K562 (cell line): ENCODE measurements at regions not wholly inside any gene's neighbourhood (a gene's known extent, or its start where the extent isn't known, plus 50 kb on each side); places are given as distances from the start of the nearest gene placed in this dataset.

Experiments
- ATAC-seq: fragments of 200-7000 bp; cut with Tn5 transposase; 3 replicates; pipeline ENCODE4 v1.9.1; 2020; ENCODE audit warnings: moderate library complexity
- BruUV-seq: library from RNA; stranded (reverse); fragments of 400-500 nt; replicated peaks from 2 replicates; lab custom pipeline; 2021; lab: Mats Ljungman, UMichigan
- CTCF ChIA-PET: fragments of 300-600 bp; formaldehyde crosslinking; extraction: SDS; loops from one replicate; lab custom pipeline; 2021; ENCODE audit warnings: low intra/inter-chr PET ratio; lab: Yijun Ruan, JAX
- POLR2A ChIA-PET: fragments of 300-600, 350-650 bp; sonication (Branson Sonifier 250); formaldehyde crosslinking; extraction: SDS; loops from one replicate; lab custom pipeline; 2021; ENCODE audit warnings: antibody characterized with exemption, inconsistent platforms; lab: Yijun Ruan, JAX
- DNase-seq, 4 experiments: peaks; one replicate each; pipeline versions ENCODE4 v3.0.0 to v3.0.0-alpha.2; 2011 to 2018; ENCODE audit warnings: low spot score in 3 of 4, mixed read lengths in 3 of 4; ENCODE audit errors: extremely low read depth in 1 of 4
- FAIRE-seq: peaks from 2 replicates; lab custom pipeline; 2011; peaks lifted over from hg19 to GRCh38; lab: Jason Lieb, UNC
- H2AFZ ChIP-seq: 2 replicates; pipeline ENCODE4 v1.6.0; 2011; ENCODE audit warnings: low read depth, low read length, control low read depth, inconsistent platforms
- H3K27ac ChIP-seq: fragments of 200-600 bp; 3 replicates; pipeline ENCODE4 v1.8.0; 2011; ENCODE audit warnings: low read depth, mild to moderate bottlenecking, control low read depth, inconsistent platforms, low read length, moderate library complexity, mixed read lengths; ENCODE audit errors: extremely low read depth
- H3K27me3 ChIP-seq, 2 experiments: fragments of 300-600 bp in 1 of 2; 2 replicates in 1 of 2; 3 replicates in 1 of 2; pipeline versions ENCODE4 v1.6.0 to v1.8.0; 2011; ENCODE audit warnings: inconsistent platforms in 2 of 2, low read length in 2 of 2, mild to moderate bottlenecking in 1 of 2, mixed read lengths in 1 of 2, moderate library complexity in 1 of 2; ENCODE audit not compliant: control insufficient read depth in 2 of 2, insufficient read depth in 2 of 2
- H3K36me3 ChIP-seq: fragments of 300-600 bp; 3 replicates; pipeline ENCODE4 v1.8.0; 2011; ENCODE audit warnings: mild to moderate bottlenecking, low read length, inconsistent platforms; ENCODE audit not compliant: control insufficient read depth, insufficient read depth
- H3K4me1 ChIP-seq, 2 experiments: fragments of 200-600 bp in 1 of 2; replicated peaks in 1 of 2; 2 replicates in 1 of 2; 3 replicates in 1 of 2; pipeline versions ENCODE4 v1.5.1 to v1.8.0; 2011; ENCODE audit warnings: inconsistent platforms in 2 of 2, low read length in 2 of 2, mild to moderate bottlenecking in 1 of 2, mixed read lengths in 1 of 2, moderate library complexity in 1 of 2; ENCODE audit not compliant: control insufficient read depth in 2 of 2, insufficient read depth in 2 of 2
- H3K4me2 ChIP-seq: 2 replicates; pipeline ENCODE4 v1.6.1; 2011; ENCODE audit warnings: low read length, control low read depth, inconsistent platforms, mixed read lengths; ENCODE audit not compliant: insufficient read depth
- H3K4me3 ChIP-seq: fragments of 200-600 bp; sonication (generic), shearing (Covaris generic); 2 replicates; pipeline ENCODE4 v1.5.1; 2016; ENCODE audit warnings: control low read depth, inconsistent platforms
- H3K79me2 ChIP-seq: fragments of 200-600 bp; 3 replicates; pipeline ENCODE4 v1.8.0; 2011; ENCODE audit warnings: low read length, inconsistent platforms; ENCODE audit not compliant: control insufficient read depth, insufficient read depth
- H3K9ac ChIP-seq, 2 experiments: 2 replicates each; pipeline versions ENCODE4 v1.6.0 to v1.6.1; 2011; ENCODE audit warnings: low read depth in 2 of 2, low read length in 2 of 2, control low read depth in 1 of 2, inconsistent platforms in 1 of 2, mild to moderate bottlenecking in 1 of 2, mixed read lengths in 1 of 2; ENCODE audit not compliant: insufficient read depth in 1 of 2
- H3K9me1 ChIP-seq: one replicate; pipeline ENCODE4 v1.6.0; 2011; ENCODE audit warnings: inconsistent platforms, mild to moderate bottlenecking, low read length, moderate library complexity; ENCODE audit not compliant: control insufficient read depth, insufficient read depth
- H3K9me3 ChIP-seq: replicated peaks from 2 replicates; pipeline ENCODE4 v1.5.1; 2011; ENCODE audit warnings: low read depth, low read length, inconsistent platforms; ENCODE audit not compliant: control insufficient read depth, insufficient read depth
- H4K20me1 ChIP-seq: replicated peaks from 2 replicates; pipeline ENCODE4 v1.6.1; 2011; ENCODE audit warnings: low read length, inconsistent platforms, mixed read lengths; ENCODE audit not compliant: control insufficient read depth, insufficient read depth
- ARID1B ChIP-seq: fragments of 450-650 bp; IDR thresholded peaks from 2 replicates; pipeline ENCODE4 v1.6.1; 2016; ENCODE audit warnings: antibody characterized with exemption, mild to moderate bottlenecking, inconsistent platforms
- CHAMP1 ChIP-seq: fragments of 450-650 bp; IDR thresholded peaks from 2 replicates; pipeline ENCODE4 v1.6.1; 2016; ENCODE audit warnings: mild to moderate bottlenecking
- E2F3 ChIP-seq: fragments of 250-450 bp; sonication (Bioruptor Pico); IDR thresholded peaks from 2 replicates; pipeline ENCODE4 v1.4.0; 2020; ENCODE audit warnings: mild to moderate bottlenecking
- RFX1 ChIP-seq: fragments of 450-650 bp; IDR thresholded peaks from 2 replicates; pipeline ENCODE4 v1.6.1; 2016; ENCODE audit warnings: mild to moderate bottlenecking, moderate library complexity
- SAFB ChIP-seq: fragments of 200-400 bp; formaldehyde crosslinking; IDR thresholded peaks from 2 replicates; pipeline ENCODE4 v1.6.1; 2017; ENCODE audit warnings: low read depth, low read length, borderline replicate concordance
- STAG1 ChIP-seq: sonication (generic); formaldehyde crosslinking; IDR thresholded peaks from 2 replicates; pipeline ENCODE4 v1.5.0; 2020; ENCODE audit warnings: missing genetic modification reagents, borderline replicate concordance
- TARDBP ChIP-seq: fragments of 450-650 bp; IDR thresholded peaks from 2 replicates; pipeline ENCODE4 v1.6.1; 2016
- TCF15 ChIP-seq: fragments of 250-450 bp; sonication (Bioruptor Pico); IDR thresholded peaks from 2 replicates; pipeline ENCODE4 v1.8.0; 2022; ENCODE audit warnings: moderate library complexity, mild to moderate bottlenecking, inconsistent platforms
- ZBTB26 ChIP-seq: fragments of 450-650 bp; formaldehyde crosslinking; IDR thresholded peaks from 2 replicates; pipeline ENCODE4 v1.4.0; 2022; ENCODE audit warnings: missing genetic modification characterization
- ZBTB9 ChIP-seq: fragments of 450-650 bp; formaldehyde crosslinking; IDR thresholded peaks from 2 replicates; pipeline ENCODE4 v1.4.0; 2020; ENCODE audit warnings: mild to moderate bottlenecking, moderate library complexity
- ZNF121 ChIP-seq: sonication (generic); formaldehyde crosslinking; conservative IDR thresholded peaks from 2 replicates; pipeline ENCODE4 v1.8.0; 2022; ENCODE audit warnings: missing genetic modification reagents
- WGBS: fragments of 100-300 bp; shearing (Covaris generic); methylation state at CpG from one replicate; pipeline ENCODE4 v1.1.6; 2016; ENCODE audit warnings: low coverage, mixed read lengths; ENCODE audit not compliant: insufficient coverage; ENCODE audit errors: missing lambda C conversion rate; 5-methylcytosine and 5-hydroxymethylcytosine counted together
- in situ Hi-C: fragments of 300-500 bp; cut with MboI; formaldehyde crosslinking; loops from 4 replicates; pipeline ENCODE4 v1.15.0; 2018; ENCODE audit warnings: inconsistent platforms, mixed read lengths
- intact Hi-C: fragments of 100-400 bp; cut with micrococcal nuclease; formaldehyde crosslinking; loops from 2 replicates; pipeline ENCODE4 v1.14.2; 2022

DNA sequence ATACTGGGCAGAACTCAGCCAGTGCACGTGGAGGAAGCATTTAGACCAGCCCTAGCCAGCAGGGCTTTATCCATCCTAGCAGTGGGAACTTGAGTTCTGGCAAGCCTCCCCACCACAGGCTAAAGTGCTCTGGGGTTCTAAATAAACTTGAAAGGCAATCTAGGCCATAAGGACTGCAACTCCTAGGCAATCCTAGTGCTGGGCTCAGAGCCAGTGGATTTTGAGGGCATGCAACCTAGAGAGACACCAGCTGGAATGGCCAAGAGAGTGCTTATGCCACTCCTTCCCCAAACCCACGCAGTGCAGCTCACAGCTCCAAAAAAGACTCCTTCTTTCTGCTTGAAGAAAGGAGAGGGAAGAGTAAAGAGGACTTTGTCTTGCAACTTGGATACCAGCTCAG is 70.5 kb upstream of the APOBEC4 start:
- WGBS, result 3% methylated on average over 2 of the region's 2 CpGs
- Histone ChIP-seq H3K79me2 (no peaks in the 10 kb centered on the region), H3K9ac (no peak overlapping the region), H2AFZ (no peak overlapping the region), H3K27ac (no peak overlapping the region), H4K20me1 (no peaks in the 10 kb centered on the region), H3K27me3 (no peaks in the 10 kb centered on the region), H3K9me3 (no peaks in the 10 kb centered on the region), H3K4me2 (no peak overlapping the region), H3K4me1 (no peaks in the 10 kb centered on the region), H3K36me3 (no peaks in the 10 kb centered on the region), H3K9me1 (no peaks in the 10 kb centered on the region), H3K4me3 (no peak overlapping the region)
- CTCF ChIA-PET, result no interaction called here
- no peak for TF ChIP-seq E2F3 (CRISPR knock-in tag)
- no peak for TF ChIP-seq TARDBP
- TF ChIP-seq ZBTB9, result no peak
- TF ChIP-seq CHAMP1, result no peak
- no peak for TF ChIP-seq ZBTB26
- no peak for TF ChIP-seq SAFB
- TF ChIP-seq RFX1, result no peak
- TF ChIP-seq ARID1B, result no peak
- TF ChIP-seq TCF15, result no peak
- no peak for TF ChIP-seq STAG1 (CRISPR knock-in tag)
- TF ChIP-seq ZNF121 (CRISPR knock-in tag), result no peak
- no peak for ATAC-seq
- DNase-seq, result no peak
- no peak for FAIRE-seq
- POLR2A ChIA-PET, result interaction anchor here (0.9 kb wide), 1 partner anchor 10 kb away, joined by 3 read pairs; no protein-coding TSS in a partner anchor
- intact Hi-C loops (no loop called here), in situ Hi-C loops (no loop called here)
- no TSS peak for BruUV-seq
